ENCODE measurements at regions not wholly inside any gene's neighbourhood (a gene's known extent, or its start where the extent isn't known, plus 50 kb on each side); places are given as distances from the start of the nearest gene placed in this dataset.

GRCh38 chr2:204479557-204479956 is 65.7 kb upstream of the PARD3B start:
- Histone ChIP-seq H3K27ac (no peak overlapping the region), H3K4me3 (no peak overlapping the region)
- DNase-seq (ENCODE audit: low spot score): no peak
- no peak for TF ChIP-seq CTCF (IDR thresholded peaks at IDR 0.05)

- Histone ChIP-seq H3K4me3 (no peak overlapping the region), H3K27ac (no peak overlapping the region)
- DNase-seq (ENCODE audit: low spot score): no peak
- TF ChIP-seq CTCF (IDR thresholded peaks at IDR 0.05): no peak
Measured at GRCh38 chr2:204480676-204481075, 64.6 kb upstream of the PARD3B start.

GRCh38 chr2:204483608-204484081 is 61.6 kb upstream of the PARD3B start:
- TF ChIP-seq CTCF (IDR thresholded peaks at IDR 0.05): no peak
- Histone ChIP-seq H3K4me3 (no peak overlapping the region), H3K27ac (no peak overlapping the region)
- no peak for DNase-seq (ENCODE audit: low spot score)

GRCh38 chr2:204486321-204486720 is 59.0 kb upstream of the PARD3B start:
- DNase-seq (ENCODE audit: low spot score): no peak
- no peak for TF ChIP-seq CTCF (IDR thresholded peaks at IDR 0.05)
- no peak overlapping the region for H3K4me3 ChIP-seq
- H3K27ac ChIP-seq: no peak overlapping the region

GRCh38 chr2:204486805-204487204 is 58.5 kb upstream of the PARD3B start:
- TF ChIP-seq CTCF (IDR thresholded peaks at IDR 0.05): no peak

GRCh38 chr2:204487447-204488229 is 57.6 kb upstream of the PARD3B start:
- Histone ChIP-seq H3K27ac (no peak overlapping the region), H3K4me3 (no peak overlapping the region)
- TF ChIP-seq CTCF (IDR thresholded peaks at IDR 0.05): no peak
- no peak for DNase-seq (ENCODE audit: low spot score)

More at GRCh38 chr2:204486805-204487204, 58.5 kb upstream of the PARD3B start:
- no peak for DNase-seq (ENCODE audit: low spot score)
- Histone ChIP-seq H3K27ac (no peak overlapping the region), H3K4me3 (no peak overlapping the region)

- DNase-seq (ENCODE audit: low spot score): no peak
- Histone ChIP-seq H3K27ac (no peak overlapping the region), H3K4me3 (no peak overlapping the region)
- no peak for TF ChIP-seq CTCF (IDR thresholded peaks at IDR 0.05)
Measured at GRCh38 chr2:204491528-204491927, 53.7 kb upstream of the PARD3B start.
